T-helper 17 cell (primary cell): ENCODE measurements at regions not wholly inside any gene's neighbourhood (a gene's known extent, or its start where the extent isn't known, plus 50 kb on each side); places are given as distances from the start of the nearest gene placed in this dataset.

Experiments
- ATAC-seq: fragments of 150-1000 bp; cut with Tn5 transposase; 2 replicates; pipeline ENCODE4 v1.10.0; 2021; ENCODE audit warnings: mild to moderate bottlenecking, moderate library complexity
- DNase-seq, 3 donors: peaks; one replicate each; pipeline versions ENCODE4 v3.0.0 to v3.0.0-alpha.2; 2020 to 2021
- H3K9me3 ChIP-seq: one replicate; pipeline ENCODE4 v1.7.0; 2013; ENCODE audit warnings: low read length, mild to moderate bottlenecking; ENCODE audit not compliant: control insufficient read depth, poor library complexity, severe bottlenecking
- H3K27ac Mint-ChIP-seq: one replicate; pipeline ENCODE4 v1.8.0; 2022; ENCODE audit warnings: mild to moderate bottlenecking, moderate library complexity, mixed read lengths
- H3K27me3 Mint-ChIP-seq: one replicate; pipeline ENCODE4 v1.8.0; 2022; ENCODE audit warnings: mixed read lengths
- H3K36me3 Mint-ChIP-seq: one replicate; pipeline ENCODE4 v1.8.0; 2022; ENCODE audit warnings: low read depth, mixed read lengths
- H3K4me1 Mint-ChIP-seq: one replicate; pipeline ENCODE4 v1.8.0; 2022; ENCODE audit warnings: mild to moderate bottlenecking, mixed read lengths
- H3K4me3 Mint-ChIP-seq: one replicate; pipeline ENCODE4 v1.8.0; 2022; ENCODE audit warnings: mild to moderate bottlenecking, moderate library complexity, mixed read lengths

GRCh38 chr12:104850781-104851180 lies 107.3 kb downstream of the SLC41A2 start:
- DNase-seq (no peak), ATAC-seq (no peak)
- H3K4me3 Mint-ChIP-seq: no peak overlapping the region
- no peaks in the 10 kb centered on the region for H3K36me3 Mint-ChIP-seq
- no peak overlapping the region for H3K27ac Mint-ChIP-seq
- no peaks in the 10 kb centered on the region for H3K4me1 Mint-ChIP-seq
- no peaks in the 10 kb centered on the region for H3K9me3 ChIP-seq
- H3K27me3 Mint-ChIP-seq: peaks cover 7% of the 10 kb centered on the region

- Mint-ChIP-seq H3K27ac (no peak overlapping the region), H3K4me3 (no peak overlapping the region), H3K27me3 (peaks cover 11% of the 10 kb centered on the region), H3K4me1 (peaks cover 3% of the 10 kb centered on the region), H3K36me3 (no peaks in the 10 kb centered on the region)
- no peaks in the 10 kb centered on the region for H3K9me3 ChIP-seq
- no peak for ATAC-seq
- no peak for DNase-seq
Measured at GRCh38 chr12:104846056-104846767, 111.9 kb downstream of the SLC41A2 start.

DNA sequence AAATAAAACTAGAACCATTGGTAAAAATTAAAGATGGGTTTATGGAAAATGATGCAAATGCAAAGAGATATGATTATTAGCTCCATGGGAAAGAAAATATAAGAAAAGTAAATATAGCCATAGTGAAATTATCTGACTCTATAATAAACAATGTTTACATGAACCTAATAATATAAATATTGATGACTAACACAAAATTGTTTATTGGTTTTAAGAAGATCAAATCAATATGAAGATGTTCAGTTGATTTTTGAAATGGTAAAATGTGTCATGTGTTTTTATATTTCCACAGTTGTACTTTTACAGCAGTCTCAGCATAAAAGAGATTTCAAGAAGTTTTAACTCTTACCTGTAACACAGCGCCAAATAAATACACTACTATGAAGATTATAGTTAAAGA lies 114.0 kb downstream of the SLC41A2 start:
- no peaks in the 10 kb centered on the region for H3K36me3 Mint-ChIP-seq
- H3K9me3 ChIP-seq: no peaks in the 10 kb centered on the region
- no peak overlapping the region for H3K4me3 Mint-ChIP-seq
- H3K27me3 Mint-ChIP-seq: peaks cover 11% of the 10 kb centered on the region
- no peak overlapping the region for H3K27ac Mint-ChIP-seq
- DNase-seq (no peak), ATAC-seq (no peak)
- peaks cover 3% of the 10 kb centered on the region for H3K4me1 Mint-ChIP-seq

GRCh38 chr12:104840262-104840661 lies 117.8 kb downstream of the SLC41A2 start:
- peaks cover 3% of the 10 kb centered on the region for H3K4me1 Mint-ChIP-seq
- H3K27ac Mint-ChIP-seq: no peak overlapping the region

DNA sequence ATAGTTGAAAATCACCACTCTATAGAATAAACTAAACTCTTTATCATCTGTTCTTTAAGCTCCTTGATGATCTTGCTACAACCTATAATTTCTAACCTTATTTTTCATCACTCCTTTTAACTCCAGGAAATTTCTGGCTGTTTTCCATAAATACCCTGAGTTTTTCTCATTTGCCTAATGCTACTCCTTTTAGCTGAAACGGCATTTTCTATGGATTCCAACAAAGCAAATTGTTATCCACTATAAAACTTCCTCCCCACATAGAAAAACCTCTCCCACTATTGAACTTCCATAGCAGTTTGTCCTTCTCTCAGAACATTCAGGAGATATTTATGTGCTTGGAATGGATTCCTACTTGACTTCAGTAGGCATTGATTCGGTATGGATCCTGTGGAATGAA lies 122.8 kb downstream of the SLC41A2 start:
- H3K36me3 Mint-ChIP-seq: no peaks in the 10 kb centered on the region
- no peak overlapping the region for H3K4me3 Mint-ChIP-seq
- ATAC-seq (no peak), DNase-seq (no peak)
- H3K9me3 ChIP-seq: no peaks in the 10 kb centered on the region
- no peaks in the 10 kb centered on the region for H3K27me3 Mint-ChIP-seq
- no peak overlapping the region for H3K27ac Mint-ChIP-seq
- no peaks in the 10 kb centered on the region for H3K4me1 Mint-ChIP-seq

More at GRCh38 chr12:104840262-104840661, 117.8 kb downstream of the SLC41A2 start:
- no peaks in the 10 kb centered on the region for H3K9me3 ChIP-seq
- ATAC-seq: no peak
- no peak overlapping the region for H3K4me3 Mint-ChIP-seq
- no peaks in the 10 kb centered on the region for H3K27me3 Mint-ChIP-seq
- no peak for DNase-seq
- no peaks in the 10 kb centered on the region for H3K36me3 Mint-ChIP-seq

DNA sequence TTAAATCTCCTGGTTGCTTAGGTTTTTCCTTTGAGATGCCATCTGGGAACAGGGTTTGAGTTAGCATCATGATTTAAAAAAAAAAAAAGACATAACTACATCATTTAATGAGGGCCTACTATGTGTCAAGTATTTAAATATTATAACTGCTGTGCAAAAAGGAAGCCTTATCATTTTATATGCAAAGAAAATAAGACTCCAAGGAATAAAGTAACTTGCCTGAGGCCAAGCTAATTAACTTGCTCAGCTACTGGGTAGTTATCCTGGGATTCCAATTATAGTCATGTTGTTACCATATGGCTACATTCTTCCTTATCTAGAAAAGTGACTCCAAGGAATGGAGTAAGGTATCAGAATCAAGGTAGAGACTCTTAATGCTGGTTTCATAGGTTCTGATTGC lies 123.5 kb downstream of the SLC41A2 start:
- H3K27me3 Mint-ChIP-seq: no peaks in the 10 kb centered on the region
- no peak overlapping the region for H3K27ac Mint-ChIP-seq
- H3K9me3 ChIP-seq: no peaks in the 10 kb centered on the region
- DNase-seq: no peak
- no peak for ATAC-seq
- H3K4me3 Mint-ChIP-seq: no peak overlapping the region
- H3K4me1 Mint-ChIP-seq: no peaks in the 10 kb centered on the region
- no peaks in the 10 kb centered on the region for H3K36me3 Mint-ChIP-seq

DNA sequence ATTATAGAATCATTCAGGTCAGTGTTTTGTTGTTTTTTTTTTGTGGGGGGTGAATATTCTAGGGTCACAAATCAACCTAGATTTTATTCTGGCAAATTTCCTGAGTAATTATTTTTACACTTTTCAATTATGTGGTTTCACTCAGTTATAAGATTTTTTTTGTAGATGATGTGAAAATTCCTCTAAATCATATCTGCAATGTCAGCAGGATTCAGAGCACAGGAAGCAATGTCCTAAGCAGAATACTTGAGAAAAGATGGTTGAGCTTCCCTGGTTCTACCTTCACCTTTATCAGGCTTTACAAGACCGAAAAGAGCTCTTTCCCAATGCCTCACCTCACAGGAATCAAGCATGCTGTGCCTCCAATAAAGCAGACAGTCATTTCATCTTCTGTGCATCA lies 124.3 kb downstream of the SLC41A2 start:
- H3K4me3 Mint-ChIP-seq: no peak overlapping the region
- no peak overlapping the region for H3K27ac Mint-ChIP-seq
- DNase-seq (no peak), ATAC-seq (no peak)
- H3K36me3 Mint-ChIP-seq: no peaks in the 10 kb centered on the region
- no peaks in the 10 kb centered on the region for H3K27me3 Mint-ChIP-seq
- no peaks in the 10 kb centered on the region for H3K9me3 ChIP-seq
- no peaks in the 10 kb centered on the region for H3K4me1 Mint-ChIP-seq

DNA sequence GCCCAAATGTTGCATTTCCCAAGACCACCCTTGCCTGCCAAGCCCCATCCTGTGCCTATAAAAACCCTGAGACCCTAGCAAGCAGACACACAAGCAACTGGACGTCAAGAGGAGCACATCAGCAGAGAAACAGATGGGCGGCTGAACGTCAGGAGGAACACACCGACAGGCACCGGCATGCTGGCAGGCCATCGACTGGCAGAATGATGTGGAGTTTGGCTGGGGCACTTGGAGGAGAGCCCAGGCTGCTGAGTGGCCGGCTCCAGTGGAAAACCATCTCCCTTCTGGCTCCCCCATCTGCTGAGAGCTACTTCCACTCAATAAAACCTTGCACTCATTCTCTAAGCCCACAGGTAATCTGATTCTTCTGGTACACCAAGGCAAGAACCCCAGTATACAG lies 130.1 kb downstream of the SLC41A2 start:
- H3K9me3 ChIP-seq: no peaks in the 10 kb centered on the region
- no peak for ATAC-seq
- DNase-seq: no peak
- Mint-ChIP-seq H3K36me3 (no peaks in the 10 kb centered on the region), H3K27me3 (no peaks in the 10 kb centered on the region), H3K27ac (no peak overlapping the region), H3K4me3 (no peak overlapping the region), H3K4me1 (peaks cover 4% of the 10 kb centered on the region)

DNA sequence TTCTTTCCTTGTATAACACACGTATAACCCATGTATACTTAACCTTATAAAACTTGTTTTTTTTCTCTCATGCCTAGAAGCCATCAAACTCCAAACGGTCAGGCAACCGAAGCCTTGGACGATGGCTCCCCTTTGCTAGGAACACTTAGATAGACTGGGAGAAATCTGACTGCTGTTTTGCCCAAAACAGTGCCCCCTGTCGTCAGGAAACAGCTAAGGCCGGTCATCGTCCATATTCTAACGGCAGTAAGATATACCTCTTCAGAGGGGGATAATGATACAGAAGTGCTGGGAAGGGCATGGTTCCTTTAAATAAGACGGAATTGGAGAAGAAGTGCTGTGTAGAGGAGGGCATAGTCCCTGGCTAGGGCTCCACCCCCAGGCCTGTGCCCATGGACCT lies 130.5 kb downstream of the SLC41A2 start:
- no peaks in the 10 kb centered on the region for H3K9me3 ChIP-seq
- no peaks in the 10 kb centered on the region for H3K27me3 Mint-ChIP-seq
- H3K36me3 Mint-ChIP-seq: no peaks in the 10 kb centered on the region
- ATAC-seq: no peak
- no peak for DNase-seq
- H3K4me3 Mint-ChIP-seq: no peak overlapping the region
- peaks cover 7% of the 10 kb centered on the region for H3K4me1 Mint-ChIP-seq
- no peak overlapping the region for H3K27ac Mint-ChIP-seq

DNA sequence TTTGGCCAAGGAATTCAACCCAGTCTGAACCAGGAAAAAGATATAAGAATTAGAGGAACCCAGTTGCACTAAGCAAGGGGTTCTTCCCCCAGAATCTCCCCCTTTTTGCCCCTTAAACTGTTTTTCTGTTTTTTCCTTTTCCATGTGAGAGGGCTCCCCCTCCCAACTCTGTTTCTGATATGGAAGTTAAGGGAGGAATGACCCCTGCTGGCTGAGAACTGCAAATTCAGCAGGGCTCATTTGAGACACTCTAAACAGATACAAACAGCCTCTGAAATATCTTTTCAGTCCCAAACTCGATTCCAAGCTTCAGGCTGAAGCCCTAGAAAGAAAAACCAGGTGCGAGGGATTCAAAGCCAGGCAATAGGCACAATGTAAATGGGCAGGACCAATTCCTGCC lies 132.7 kb downstream of the SLC41A2 start:
- no peak overlapping the region for H3K4me3 Mint-ChIP-seq
- peaks cover 8% of the 10 kb centered on the region for H3K4me1 Mint-ChIP-seq
- H3K27me3 Mint-ChIP-seq: no peaks in the 10 kb centered on the region
- H3K27ac Mint-ChIP-seq: no peak overlapping the region
- DNase-seq: no peak
- H3K36me3 Mint-ChIP-seq: no peaks in the 10 kb centered on the region
- no peak for ATAC-seq
- H3K9me3 ChIP-seq: no peaks in the 10 kb centered on the region

- Mint-ChIP-seq H3K36me3 (no peaks in the 10 kb centered on the region), H3K4me1 (peaks cover 8% of the 10 kb centered on the region), H3K4me3 (no peak overlapping the region), H3K27me3 (no peaks in the 10 kb centered on the region), H3K27ac (no peak overlapping the region)
- no peaks in the 10 kb centered on the region for H3K9me3 ChIP-seq
- no peak for ATAC-seq
- DNase-seq: no peak
Measured at GRCh38 chr12:104823985-104824461, 134.1 kb downstream of the SLC41A2 start.

GRCh38 chr12:104822941-104823340 lies 135.1 kb downstream of the SLC41A2 start:
- DNase-seq (no peak), ATAC-seq (no peak)
- no peak overlapping the region for H3K4me3 Mint-ChIP-seq
- peaks cover 8% of the 10 kb centered on the region for H3K4me1 Mint-ChIP-seq
- H3K27me3 Mint-ChIP-seq: no peaks in the 10 kb centered on the region
- peaks cover 2% of the 10 kb centered on the region for H3K36me3 Mint-ChIP-seq
- no peaks in the 10 kb centered on the region for H3K9me3 ChIP-seq
- peak overlapping the region; percentile 47 for H3K27ac Mint-ChIP-seq

DNA sequence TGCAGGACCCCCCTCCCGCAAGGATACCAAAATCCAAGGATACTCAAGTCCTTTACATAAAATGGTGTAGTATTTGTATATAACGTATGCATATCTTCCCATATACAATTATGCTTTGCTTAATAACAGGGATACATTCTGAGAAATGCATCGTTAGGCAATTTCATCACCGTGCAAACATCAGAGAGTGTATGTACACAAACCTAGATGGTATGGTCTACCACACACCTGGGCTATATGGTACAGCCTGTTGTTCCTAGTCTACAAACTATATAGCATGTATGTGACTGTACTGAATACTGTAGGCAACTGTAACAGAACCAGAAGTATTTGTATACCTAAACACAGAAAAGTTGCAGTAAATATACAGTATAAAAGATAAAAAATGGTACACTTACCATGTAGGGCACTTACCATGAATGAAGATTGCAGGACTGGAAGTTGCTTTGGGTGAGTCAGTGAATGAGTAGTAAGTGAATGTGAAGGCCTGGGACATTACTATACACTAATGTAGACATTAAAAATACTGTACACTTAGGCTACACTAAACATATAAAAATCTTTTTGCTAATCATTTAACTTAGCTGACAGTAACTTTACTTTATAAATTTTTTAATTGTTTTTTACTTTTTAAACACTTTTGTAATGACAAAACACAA lies 141.1 kb downstream of the SLC41A2 start:
- Mint-ChIP-seq H3K27ac (no peak overlapping the region), H3K27me3 (no peaks in the 10 kb centered on the region), H3K4me1 (no peaks in the 10 kb centered on the region), H3K36me3 (peaks cover 2% of the 10 kb centered on the region), H3K4me3 (no peak overlapping the region)
- ATAC-seq (no peak), DNase-seq (no peak)
- no peaks in the 10 kb centered on the region for H3K9me3 ChIP-seq

- no peak for ATAC-seq
- H3K36me3 Mint-ChIP-seq: peaks cover 2% of the 10 kb centered on the region
Measured at GRCh38 chr12:104815935-104816334, 142.2 kb downstream of the SLC41A2 start.

More at GRCh38 chr12:104815935-104816334, 142.2 kb downstream of the SLC41A2 start:
- Mint-ChIP-seq H3K27me3 (no peaks in the 10 kb centered on the region), H3K4me3 (no peak overlapping the region), H3K27ac (no peak overlapping the region), H3K4me1 (no peaks in the 10 kb centered on the region)
- H3K9me3 ChIP-seq: no peaks in the 10 kb centered on the region
- DNase-seq: no peak
